ENCODE measurements at regions not wholly inside any gene's neighbourhood (a gene's known extent, or its start where the extent isn't known, plus 50 kb on each side); places are given as distances from the start of the nearest gene placed in this dataset.
"Not testable (repeated sequence)": the region's sequence is repeated elsewhere in the genome, so short reads cannot be mapped to it uniquely, and the experiment has no call there.

DNA sequence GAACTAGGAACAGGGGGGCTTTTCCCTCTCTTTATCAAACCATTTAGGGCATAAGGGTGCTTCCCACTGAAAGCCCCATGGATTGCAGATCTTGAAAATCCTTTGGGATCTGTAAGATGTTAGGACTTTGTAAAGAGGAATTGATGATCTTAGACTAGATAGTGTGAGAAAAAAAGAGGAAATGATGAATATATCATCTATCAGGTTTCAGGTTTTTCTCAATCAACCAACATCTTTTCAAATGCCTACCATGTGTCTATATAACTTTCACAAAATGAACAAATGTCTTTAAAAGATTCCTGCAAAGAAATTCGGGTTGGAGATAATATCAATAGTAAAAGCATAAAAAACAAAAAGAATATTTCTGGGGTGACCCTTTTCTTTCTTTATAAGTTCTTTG is 50.1 kb downstream of the KCNC4 start:
- H3K9me3 ChIP-seq (ENCODE audit: control insufficient read depth, low read length, poor library complexity, severe bottlenecking): no peaks in the 10 kb centered on the region
- Mint-ChIP-seq H3K27me3 (peaks cover 6% of the 10 kb centered on the region), H3K36me3 (ENCODE audit: low read depth) (peaks cover 4% of the 10 kb centered on the region), H3K27ac (no peak overlapping the region), H3K4me1 (peaks cover 6% of the 10 kb centered on the region), H3K4me3 (no peak overlapping the region)
- DNase-seq (no peak), ATAC-seq (no peak)

DNA sequence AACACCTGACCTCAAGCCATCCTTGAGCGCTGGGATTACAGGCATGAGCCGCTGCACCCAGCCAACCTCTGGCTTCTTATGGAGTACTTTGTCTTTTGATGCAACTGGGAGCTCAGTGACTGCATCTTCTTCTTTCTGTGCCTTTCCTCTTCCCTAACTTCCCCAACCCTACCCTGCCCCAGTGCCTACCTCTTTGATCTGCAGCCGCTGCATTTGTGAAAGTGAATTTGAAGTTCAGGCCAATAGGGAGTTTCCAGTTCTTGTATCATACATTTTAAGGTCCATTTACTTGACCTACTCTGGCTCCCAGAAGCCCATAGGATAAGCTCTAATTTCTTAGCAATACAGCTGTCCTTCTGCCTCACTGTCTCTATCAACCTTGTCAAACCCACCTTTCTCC is 52.2 kb downstream of the KCNC4 start:
- H3K9me3 ChIP-seq (ENCODE audit: control insufficient read depth, low read length, poor library complexity, severe bottlenecking): no peaks in the 10 kb centered on the region
- DNase-seq (no peak), ATAC-seq (no peak)
- H3K4me3 Mint-ChIP-seq: no peak overlapping the region
- peaks cover 5% of the 10 kb centered on the region for H3K4me1 Mint-ChIP-seq
- peak overlapping the region; percentile 37 for H3K27ac Mint-ChIP-seq
- H3K27me3 Mint-ChIP-seq: peaks cover 21% of the 10 kb centered on the region
- no peaks in the 10 kb centered on the region for H3K36me3 Mint-ChIP-seq (ENCODE audit: low read depth)

DNA sequence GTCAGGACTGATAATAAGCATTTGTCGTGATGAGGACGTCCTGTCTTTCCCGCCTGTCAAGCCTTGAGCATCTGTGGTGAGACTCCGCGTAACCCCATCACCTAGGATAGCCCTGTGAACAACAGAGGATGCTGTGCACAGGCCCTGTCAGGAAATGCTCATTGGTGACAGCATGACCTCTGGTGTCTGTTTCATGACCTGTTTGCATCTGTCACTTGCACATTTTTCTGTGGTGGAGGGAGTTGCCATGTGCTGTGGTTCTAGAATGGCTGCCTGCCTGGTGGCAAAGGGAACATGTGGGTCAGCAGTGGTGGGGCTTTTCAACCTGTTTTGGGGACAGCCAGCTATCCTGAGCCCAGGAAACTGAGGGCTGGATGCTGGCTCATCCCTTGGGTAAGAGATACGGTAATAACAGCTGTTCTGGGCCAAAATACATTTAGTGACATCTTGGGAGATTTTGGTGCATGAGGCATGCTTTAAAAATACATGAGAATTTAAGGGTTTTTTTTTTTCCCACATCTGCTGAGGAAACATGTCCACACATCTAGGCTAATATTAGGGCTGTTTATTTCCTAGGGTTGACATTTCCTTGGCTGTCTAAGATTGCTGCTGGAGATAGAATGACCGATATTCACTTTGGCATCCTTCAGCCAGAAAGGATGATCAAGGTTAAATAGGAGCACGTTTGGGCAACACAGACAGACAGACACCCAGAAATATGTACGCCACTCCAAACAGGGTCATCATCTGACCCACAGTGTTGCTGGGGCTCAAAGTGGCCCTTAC is 52.9 kb downstream of the KCNC4 start:
- H3K9me3 ChIP-seq (ENCODE audit: control insufficient read depth, low read length, poor library complexity, severe bottlenecking): no peaks in the 10 kb centered on the region
- Mint-ChIP-seq H3K4me1 (peaks cover 5% of the 10 kb centered on the region), H3K27ac (peak overlapping the region; percentile 37), H3K27me3 (peaks cover 25% of the 10 kb centered on the region), H3K36me3 (ENCODE audit: low read depth) (no peaks in the 10 kb centered on the region), H3K4me3 (no peak overlapping the region)
- ATAC-seq (peak; percentile 56), DNase-seq (no peak)

GRCh38 chr1:110264430-110264829 is 54.3 kb downstream of the KCNC4 start:
- peaks cover 5% of the 10 kb centered on the region for H3K4me1 Mint-ChIP-seq
- no peak for ATAC-seq

GRCh38 chr1:110265186-110265585 is 55.1 kb downstream of the KCNC4 start:
- Mint-ChIP-seq H3K27ac (no peak overlapping the region), H3K4me3 (no peak overlapping the region), H3K4me1 (peaks cover 5% of the 10 kb centered on the region), H3K27me3 (peaks cover 29% of the 10 kb centered on the region), H3K36me3 (ENCODE audit: low read depth) (peaks cover 3% of the 10 kb centered on the region)
- H3K9me3 ChIP-seq (ENCODE audit: control insufficient read depth, low read length, poor library complexity, severe bottlenecking): no peaks in the 10 kb centered on the region
- DNase-seq (no peak), ATAC-seq (no peak)

More at GRCh38 chr1:110264430-110264829, 54.3 kb downstream of the KCNC4 start:
- Mint-ChIP-seq H3K36me3 (ENCODE audit: low read depth) (peaks cover 3% of the 10 kb centered on the region), H3K27ac (no peak overlapping the region), H3K27me3 (peaks cover 25% of the 10 kb centered on the region), H3K4me3 (no peak overlapping the region)
- DNase-seq: no peak
- H3K9me3 ChIP-seq (ENCODE audit: control insufficient read depth, low read length, poor library complexity, severe bottlenecking): no peaks in the 10 kb centered on the region

DNA sequence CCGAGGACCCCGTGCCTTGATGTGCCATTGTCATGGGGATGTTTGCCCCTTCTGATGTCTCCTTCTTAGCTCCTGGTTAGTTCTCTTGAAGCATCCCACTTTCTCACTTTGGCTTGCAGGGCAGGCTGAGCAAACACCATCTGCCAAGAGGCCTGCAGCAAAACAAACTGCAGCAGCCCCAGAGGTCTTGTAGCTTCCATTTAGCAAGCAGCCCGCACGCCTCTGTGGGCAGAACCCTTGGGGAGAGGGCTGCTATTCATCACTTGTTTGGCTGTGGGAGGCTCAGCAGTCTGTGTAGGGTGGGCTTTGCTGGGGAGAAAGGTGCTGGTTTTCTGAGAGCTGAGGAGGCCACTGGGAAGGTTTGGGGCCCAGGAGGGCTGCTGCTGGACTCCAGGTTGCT is 56.7 kb downstream of the KCNC4 start:
- Mint-ChIP-seq H3K36me3 (ENCODE audit: low read depth) (peaks cover 5% of the 10 kb centered on the region), H3K4me3 (no peak overlapping the region), H3K27ac (no peak overlapping the region), H3K4me1 (peaks cover 5% of the 10 kb centered on the region), H3K27me3 (peaks cover 38% of the 10 kb centered on the region)
- DNase-seq (no peak), ATAC-seq (no peak)
- no peaks in the 10 kb centered on the region for H3K9me3 ChIP-seq (ENCODE audit: control insufficient read depth, low read length, poor library complexity, severe bottlenecking)

- DNase-seq: no peak
- no peak for ATAC-seq
Measured at GRCh38 chr1:110267260-110267659, 57.1 kb downstream of the KCNC4 start.

GRCh38 chr1:110272045-110272444 is 61.9 kb downstream of the KCNC4 start:
- H3K27me3 Mint-ChIP-seq: peaks cover 49% of the 10 kb centered on the region
- H3K27ac Mint-ChIP-seq: no peak overlapping the region
- no peak overlapping the region for H3K4me3 Mint-ChIP-seq
- ATAC-seq: no peak
- H3K9me3 ChIP-seq (ENCODE audit: control insufficient read depth, low read length, poor library complexity, severe bottlenecking): no peaks in the 10 kb centered on the region
- peaks cover 9% of the 10 kb centered on the region for H3K36me3 Mint-ChIP-seq (ENCODE audit: low read depth)
- no peaks in the 10 kb centered on the region for H3K4me1 Mint-ChIP-seq
- no peak for DNase-seq

More at GRCh38 chr1:110267260-110267659, 57.1 kb downstream of the KCNC4 start:
- H3K9me3 ChIP-seq (ENCODE audit: control insufficient read depth, low read length, poor library complexity, severe bottlenecking): no peaks in the 10 kb centered on the region
- H3K4me1 Mint-ChIP-seq: peaks cover 5% of the 10 kb centered on the region
- no peak overlapping the region for H3K4me3 Mint-ChIP-seq
- peaks cover 42% of the 10 kb centered on the region for H3K27me3 Mint-ChIP-seq
- no peak overlapping the region for H3K27ac Mint-ChIP-seq
- H3K36me3 Mint-ChIP-seq (ENCODE audit: low read depth): peaks cover 6% of the 10 kb centered on the region

GRCh38 chr1:110273832-110274231 is 63.7 kb downstream of the KCNC4 start:
- H3K4me1 Mint-ChIP-seq; H3K4me3 Mint-ChIP-seq; H3K9me3 ChIP-seq (ENCODE audit: control insufficient read depth, low read length, poor library complexity, severe bottlenecking); DNase-seq; H3K36me3 Mint-ChIP-seq (ENCODE audit: low read depth); H3K27ac Mint-ChIP-seq; ATAC-seq: not testable (repeated sequence)
- H3K27me3 Mint-ChIP-seq: peaks cover 52% of the 10 kb centered on the region

- ATAC-seq (no peak), DNase-seq (no peak)
- peaks cover 33% of the 10 kb centered on the region for H3K27me3 Mint-ChIP-seq
- peak overlapping the region; percentile 2 for H3K27ac Mint-ChIP-seq
- peaks cover 3% of the 10 kb centered on the region for H3K4me1 Mint-ChIP-seq
- H3K4me3 Mint-ChIP-seq: no peak overlapping the region
- no peaks in the 10 kb centered on the region for H3K9me3 ChIP-seq (ENCODE audit: control insufficient read depth, low read length, poor library complexity, severe bottlenecking)
- H3K36me3 Mint-ChIP-seq (ENCODE audit: low read depth): peaks cover 2% of the 10 kb centered on the region
Measured at GRCh38 chr1:110280126-110280525, 59.1 kb upstream of the RBM15 start.

- no peak for ATAC-seq
Measured at GRCh38 chr1:110280804-110281203, 58.4 kb upstream of the RBM15 start.

GRCh38 chr1:110281363-110282290 is 57.5 kb upstream of the RBM15 start:
- Mint-ChIP-seq H3K4me3 (no peak overlapping the region), H3K27me3 (peaks cover 33% of the 10 kb centered on the region), H3K27ac (no peak overlapping the region), H3K36me3 (ENCODE audit: low read depth) (peaks cover 2% of the 10 kb centered on the region), H3K4me1 (peaks cover 3% of the 10 kb centered on the region)
- DNase-seq (no peak), ATAC-seq (no peak)
- H3K9me3 ChIP-seq (ENCODE audit: control insufficient read depth, low read length, poor library complexity, severe bottlenecking): no peaks in the 10 kb centered on the region

More at GRCh38 chr1:110280804-110281203, 58.4 kb upstream of the RBM15 start:
- Mint-ChIP-seq H3K27me3 (peaks cover 33% of the 10 kb centered on the region), H3K4me3 (no peak overlapping the region), H3K4me1 (peaks cover 3% of the 10 kb centered on the region), H3K27ac (peak overlapping the region; percentile 2), H3K36me3 (ENCODE audit: low read depth) (peaks cover 2% of the 10 kb centered on the region)
- no peaks in the 10 kb centered on the region for H3K9me3 ChIP-seq (ENCODE audit: control insufficient read depth, low read length, poor library complexity, severe bottlenecking)
- no peak for DNase-seq

- ATAC-seq: no peak
Measured at GRCh38 chr1:110282395-110282794, 56.8 kb upstream of the RBM15 start.

More at GRCh38 chr1:110282395-110282794, 56.8 kb upstream of the RBM15 start:
- Mint-ChIP-seq H3K27ac (no peak overlapping the region), H3K4me1 (peaks cover 3% of the 10 kb centered on the region), H3K36me3 (ENCODE audit: low read depth) (peaks cover 2% of the 10 kb centered on the region), H3K27me3 (peaks cover 32% of the 10 kb centered on the region), H3K4me3 (no peak overlapping the region)
- DNase-seq: no peak
- H3K9me3 ChIP-seq (ENCODE audit: control insufficient read depth, low read length, poor library complexity, severe bottlenecking): no peaks in the 10 kb centered on the region

All from T-helper 17 cell (primary cell).